ENCODE measurements at regions not wholly inside any gene's neighbourhood (a gene's known extent, or its start where the extent isn't known, plus 50 kb on each side); places are given as distances from the start of the nearest gene placed in this dataset.

GRCh38 chr22:48477031-48477721 lies 1350.5 kb downstream of the BRD1 start:
- H3K9me3 ChIP-seq (replicated peaks; ENCODE audit: insufficient read depth, low read length) = no peaks in the 10 kb centered on the region
- H2AFZ ChIP-seq (ENCODE audit: low read length) = no peak overlapping the region
- H3F3A ChIP-seq (ENCODE audit: insufficient read depth, low read length) = no peaks in the 10 kb centered on the region
- H3K27ac ChIP-seq (ENCODE audit: low read length) = no peak overlapping the region
- H3K4me1 ChIP-seq (ENCODE audit: low read length) = no peaks in the 10 kb centered on the region
- TF ChIP-seq EZH2phosphoT487 (IDR thresholded peaks at IDR 0.05; ENCODE audit: low read length) (no peak), CTCF (IDR thresholded peaks at IDR 0.05; ENCODE audit: low read length) (no peak), EZH2 (optimal IDR thresholded peaks at IDR 0.05; ENCODE audit: low read depth, low read length) (no peak)
- H3K36me3 ChIP-seq (replicated peaks; ENCODE audit: insufficient read depth, low read length) = no peaks in the 10 kb centered on the region
- H4K20me1 ChIP-seq (ENCODE audit: insufficient read depth, low read length) = no peaks in the 10 kb centered on the region
- no peaks in the 10 kb centered on the region for H3K27me3 ChIP-seq (replicated peaks; ENCODE audit: insufficient read depth, low read length)
- DNase-seq = no peak
- no peak overlapping the region for H3K4me2 ChIP-seq (ENCODE audit: low read depth, low read length)
- no peaks in the 10 kb centered on the region for H3K79me2 ChIP-seq (ENCODE audit: low read length)
- no peak overlapping the region for H3K4me3 ChIP-seq (ENCODE audit: low read length)
- no peaks in the 10 kb centered on the region for H3K9me2 ChIP-seq (replicated peaks; ENCODE audit: insufficient read depth, low read length)
- no peak overlapping the region for H3K9ac ChIP-seq (ENCODE audit: low read length)

GRCh38 chr22:48476577-48476976 lies 1351.1 kb downstream of the BRD1 start:
- H3K79me2 ChIP-seq (ENCODE audit: low read length) = no peaks in the 10 kb centered on the region
- H2AFZ ChIP-seq (ENCODE audit: low read length) = no peak overlapping the region
- H3K9me2 ChIP-seq (replicated peaks; ENCODE audit: insufficient read depth, low read length) = no peaks in the 10 kb centered on the region
- no peaks in the 10 kb centered on the region for H3K27me3 ChIP-seq (replicated peaks; ENCODE audit: insufficient read depth, low read length)
- H3F3A ChIP-seq (ENCODE audit: insufficient read depth, low read length) = no peaks in the 10 kb centered on the region
- no peaks in the 10 kb centered on the region for H3K36me3 ChIP-seq (replicated peaks; ENCODE audit: insufficient read depth, low read length)
- TF ChIP-seq CTCF (IDR thresholded peaks at IDR 0.05; ENCODE audit: low read length) = no peak
- no peak for DNase-seq
- H4K20me1 ChIP-seq (ENCODE audit: insufficient read depth, low read length) = no peaks in the 10 kb centered on the region
- H3K27ac ChIP-seq (ENCODE audit: low read length) = no peak overlapping the region
- H3K4me3 ChIP-seq (ENCODE audit: low read length) = no peak overlapping the region
- no peak overlapping the region for H3K4me2 ChIP-seq (ENCODE audit: low read depth, low read length)
- H3K4me1 ChIP-seq (ENCODE audit: low read length) = no peaks in the 10 kb centered on the region
- H3K9me3 ChIP-seq (replicated peaks; ENCODE audit: insufficient read depth, low read length) = no peaks in the 10 kb centered on the region
- no peak overlapping the region for H3K9ac ChIP-seq (ENCODE audit: low read length)

DNA sequence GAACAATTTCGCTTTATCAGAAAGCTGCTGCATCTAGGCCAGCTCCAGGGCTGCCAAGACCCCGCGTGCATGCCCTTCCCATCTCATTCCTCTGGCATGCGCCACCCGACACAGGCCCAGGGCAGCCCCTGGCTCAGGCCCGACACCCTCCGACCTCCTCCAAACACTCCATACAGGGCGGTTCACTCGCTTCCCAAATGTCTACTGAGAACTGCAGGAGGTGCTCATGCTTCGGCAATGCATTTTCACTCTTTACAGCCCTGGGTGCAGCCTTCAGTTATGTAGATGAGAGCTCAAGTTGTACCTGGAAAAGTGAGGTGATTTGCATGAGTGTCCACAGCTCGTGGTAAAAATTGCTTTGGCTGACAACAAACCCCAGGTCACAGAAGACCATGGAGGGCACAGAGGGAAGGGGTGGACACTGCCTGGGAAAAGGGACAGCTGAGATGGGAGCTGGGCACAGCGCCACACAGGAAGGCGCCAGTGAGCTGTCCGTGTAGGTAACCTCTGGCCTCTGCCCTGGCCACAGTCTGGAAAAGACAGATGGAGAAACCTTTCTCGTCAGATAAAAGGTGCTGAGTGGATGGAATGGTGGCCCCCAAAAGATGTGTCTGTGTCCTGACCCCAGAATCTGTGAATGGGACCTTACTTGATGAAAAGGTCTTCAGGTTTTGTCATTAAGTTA lies 1351.9 kb downstream of the BRD1 start:
- no peaks in the 10 kb centered on the region for H4K20me1 ChIP-seq (ENCODE audit: insufficient read depth, low read length)
- DNase-seq = no peak
- no peaks in the 10 kb centered on the region for H3F3A ChIP-seq (ENCODE audit: insufficient read depth, low read length)
- no peak overlapping the region for H3K27ac ChIP-seq (ENCODE audit: low read length)
- no peaks in the 10 kb centered on the region for H3K9me2 ChIP-seq (replicated peaks; ENCODE audit: insufficient read depth, low read length)
- H3K9ac ChIP-seq (ENCODE audit: low read length) = no peak overlapping the region
- H3K4me3 ChIP-seq (ENCODE audit: low read length) = no peak overlapping the region
- no peaks in the 10 kb centered on the region for H3K4me1 ChIP-seq (ENCODE audit: low read length)
- H3K27me3 ChIP-seq (replicated peaks; ENCODE audit: insufficient read depth, low read length) = no peaks in the 10 kb centered on the region
- no peaks in the 10 kb centered on the region for H3K9me3 ChIP-seq (replicated peaks; ENCODE audit: insufficient read depth, low read length)
- no peak overlapping the region for H2AFZ ChIP-seq (ENCODE audit: low read length)
- no peaks in the 10 kb centered on the region for H3K79me2 ChIP-seq (ENCODE audit: low read length)
- no peaks in the 10 kb centered on the region for H3K36me3 ChIP-seq (replicated peaks; ENCODE audit: insufficient read depth, low read length)
- no peak for TF ChIP-seq EZH2phosphoT487 (IDR thresholded peaks at IDR 0.05; ENCODE audit: low read length)
- TF ChIP-seq EZH2 (optimal IDR thresholded peaks at IDR 0.05; ENCODE audit: low read depth, low read length) = no peak
- no peak for TF ChIP-seq CTCF (IDR thresholded peaks at IDR 0.05; ENCODE audit: low read length)
- no peak overlapping the region for H3K4me2 ChIP-seq (ENCODE audit: low read depth, low read length)

Measured in MM.1S (cell line).